Endothelial cell of umbilical vein (primary cell): ENCODE measurements at regions not wholly inside any gene's neighbourhood (a gene's known extent, or its start where the extent isn't known, plus 50 kb on each side); places are given as distances from the start of the nearest gene placed in this dataset.

ENCODE experiments used
- BruUV-seq: library from RNA; stranded (reverse); fragments of 400-500 nt; replicated peaks from 2 replicates; lab custom pipeline; 2021; lab: Mats Ljungman, UMichigan
- CTCF ChIA-PET: fragments of 300-600, 350-600 bp; sonication (Branson Sonifier 250); formaldehyde crosslinking; loops from one replicate; lab custom pipeline; 2021; ENCODE audit warnings: antibody characterized with exemption, inconsistent platforms; lab: Charles Lee
- POLR2A ChIA-PET: fragments of 300-600, 350-600 bp; sonication (Branson Sonifier 250); formaldehyde crosslinking; loops from one replicate; lab custom pipeline; 2021; ENCODE audit warnings: antibody characterized with exemption, inconsistent platforms; lab: Charles Lee
- DNase-seq: peaks from one replicate; pipeline ENCODE4 v3.0.0-alpha.2; 2011; ENCODE audit warnings: low read depth, low spot score
- FAIRE-seq: peaks from 2 replicates; lab custom pipeline; 2011; peaks lifted over from hg19 to GRCh38; lab: Jason Lieb, UNC
- H2AFZ ChIP-seq: 2 replicates; pipeline ENCODE4 v1.6.0; 2012; ENCODE audit warnings: low read depth, low read length, control low read depth, inconsistent platforms
- H3K27ac ChIP-seq: 2 replicates; pipeline ENCODE4 v1.5.1; 2011; ENCODE audit warnings: low read depth, mild to moderate bottlenecking, control low read depth, low read length, moderate library complexity; ENCODE audit not compliant: insufficient read depth
- H3K27me3 ChIP-seq, 2 experiments: 2 replicates each; pipeline versions ENCODE4 v1.6.0 to v1.6.1; 2011; ENCODE audit warnings: low read length in 2 of 2, mixed read lengths in 1 of 2; ENCODE audit not compliant: control insufficient read depth in 2 of 2, insufficient read depth in 2 of 2
- H3K36me3 ChIP-seq, 2 experiments: 2 replicates in 1 of 2; 3 replicates in 1 of 2; pipeline ENCODE4 v1.5.1; 2011; ENCODE audit warnings: low read length in 2 of 2, mild to moderate bottlenecking in 1 of 2, moderate library complexity in 1 of 2; ENCODE audit not compliant: control insufficient read depth in 2 of 2, insufficient read depth in 2 of 2; ENCODE audit errors: extremely low read depth in 1 of 2
- H3K4me1 ChIP-seq: 3 replicates; pipeline ENCODE4 v1.5.1; 2011; ENCODE audit warnings: mild to moderate bottlenecking, low read length; ENCODE audit not compliant: control insufficient read depth, insufficient read depth; ENCODE audit errors: extremely low read depth
- H3K4me2 ChIP-seq: 2 replicates; pipeline ENCODE4 v1.6.1; 2011; ENCODE audit warnings: low read length, control low read depth, mixed read lengths; ENCODE audit not compliant: insufficient read depth
- H3K4me3 ChIP-seq, 3 experiments: fragments of 200-600 bp in 1 of 3; sonication (generic), shearing (Covaris generic) in 1 of 3; replicated peaks in 1 of 3; 2 replicates each; pipeline ENCODE4 v1.5.1; 2011 to 2016; ENCODE audit warnings: control low read depth in 3 of 3, low read length in 3 of 3, mild to moderate bottlenecking in 2 of 3, inconsistent platforms in 1 of 3, low read depth in 1 of 3, moderate library complexity in 1 of 3; ENCODE audit not compliant: insufficient read depth in 1 of 3
- H3K79me2 ChIP-seq: 2 replicates; pipeline ENCODE4 v1.6.0; 2012; ENCODE audit warnings: low read length, inconsistent platforms; ENCODE audit not compliant: control insufficient read depth, insufficient read depth
- H3K9ac ChIP-seq: replicated peaks from 2 replicates; pipeline ENCODE3; 2011; ENCODE audit warnings: low read length, control low read depth; ENCODE audit not compliant: insufficient read depth; ENCODE audit errors: extremely low read depth
- H3K9me1 ChIP-seq: replicated peaks from 3 replicates; pipeline ENCODE4 v1.6.0; 2011; ENCODE audit warnings: mild to moderate bottlenecking, low read length; ENCODE audit not compliant: control insufficient read depth, insufficient read depth; ENCODE audit errors: extremely low read depth
- H3K9me3 ChIP-seq: replicated peaks from 2 replicates; pipeline ENCODE4 v1.5.1; 2012; ENCODE audit warnings: low read length, inconsistent platforms; ENCODE audit not compliant: control insufficient read depth, insufficient read depth
- H4K20me1 ChIP-seq: replicated peaks from 2 replicates; pipeline ENCODE3; 2011; ENCODE audit warnings: mild to moderate bottlenecking, low read length; ENCODE audit not compliant: control insufficient read depth, insufficient read depth; ENCODE audit errors: extremely low read depth
- CTCF ChIP-seq, 2 donors: IDR thresholded peaks; 1 replicate in 1 of 2; 2 replicates in 1 of 2; pipeline ENCODE4 v1.5.1; 2011; ENCODE audit warnings: low read length in 2 of 2, mild to moderate bottlenecking in 2 of 2, moderate library complexity in 2 of 2, control low read depth in 1 of 2, inconsistent platforms in 1 of 2, low read depth in 1 of 2; ENCODE audit not compliant: insufficient read depth in 1 of 2; ENCODE audit errors: extremely low read depth in 1 of 2
- EZH2 ChIP-seq: IDR thresholded peaks from 2 replicates; pipeline ENCODE4 v1.6.1; 2012; ENCODE audit warnings: borderline replicate concordance, low read depth, mild to moderate bottlenecking, moderate library complexity, low read length, inconsistent platforms; ENCODE audit not compliant: severe bottlenecking
- FOS ChIP-seq: IDR thresholded peaks from 2 replicates; pipeline ENCODE4 v1.6.1; 2011; ENCODE audit warnings: mild to moderate bottlenecking, low read length, moderate library complexity, borderline replicate concordance; ENCODE audit not compliant: insufficient read depth
- GATA2 ChIP-seq: IDR thresholded peaks from 2 replicates; pipeline ENCODE4 v1.7.0; 2011; ENCODE audit warnings: low read depth, mild to moderate bottlenecking, moderate library complexity, mixed read lengths, low read length; ENCODE audit not compliant: insufficient read length, insufficient read depth
- JUN ChIP-seq: IDR thresholded peaks from 2 replicates; pipeline ENCODE4 v1.6.1; 2011; ENCODE audit warnings: borderline replicate concordance, low read depth; ENCODE audit not compliant: insufficient read length, insufficient read depth
- MAX ChIP-seq: IDR thresholded peaks from 2 replicates; pipeline ENCODE4 v1.6.1; 2011; ENCODE audit not compliant: insufficient read depth, insufficient read length
- MYC ChIP-seq: IDR thresholded peaks from one replicate; pipeline ENCODE4 v1.6.1; 2011; ENCODE audit warnings: mild to moderate bottlenecking, low read depth, low read length
- POLR2A ChIP-seq: IDR thresholded peaks from 2 replicates; pipeline ENCODE4 v1.6.1; 2012; ENCODE audit warnings: low read depth, mild to moderate bottlenecking, control low read depth, low read length
- POLR2AphosphoS5 ChIP-seq: IDR thresholded peaks from 2 replicates; pipeline ENCODE4 v1.6.1; 2012; ENCODE audit warnings: low read depth, mild to moderate bottlenecking, control low read depth, low read length, moderate library complexity; ENCODE audit not compliant: insufficient read depth
- dilution Hi-C: fragments of 300-500 bp; cut with MboI; formaldehyde crosslinking; loops from one replicate; pipeline ENCODE4 v1.15.0; 2019; ENCODE audit warnings: low sequenced_read_pairs; ENCODE audit not compliant: extremely low pct_ligation_motif_present
- intact Hi-C: fragments of 100-400 bp; cut with micrococcal nuclease; formaldehyde crosslinking; loops from one replicate; pipeline ENCODE4 v1.10.0; 2022

GRCh38 chr18:60021556-60021955, 121.8 kb downstream of the PMAIP1 start:
- Histone ChIP-seq H3K9me3 (no peaks in the 10 kb centered on the region), H3K9me1 (no peaks in the 10 kb centered on the region), H2AFZ (no peak overlapping the region), H3K27ac (no peak overlapping the region), H4K20me1 (no peaks in the 10 kb centered on the region), H3K79me2 (no peaks in the 10 kb centered on the region), H3K4me2 (no peak overlapping the region), H3K4me3 (no peak overlapping the region), H3K27me3 (no peaks in the 10 kb centered on the region), H3K36me3 (no peaks in the 10 kb centered on the region), H3K4me1 (no peaks in the 10 kb centered on the region), H3K9ac (no peak overlapping the region)
- intact Hi-C loops, result no loop called here
- CTCF ChIA-PET, result no interaction called here
- dilution Hi-C loops, result no loop called here
- TF ChIP-seq FOS (no peak), POLR2A (no peak), MYC (no peak)
- POLR2A ChIA-PET, result no interaction called here
- BruUV-seq, result no TSS peak
- DNase-seq (no peak), FAIRE-seq (no peak)

GRCh38 chr18:60020107-60020925, 120.5 kb downstream of the PMAIP1 start:
- no peak for DNase-seq

More at GRCh38 chr18:60020107-60020925, 120.5 kb downstream of the PMAIP1 start:
- ChIA-PET CTCF (interaction anchor here (0.7 to 1.0 kb wide), 4 partner anchors 13 to 536 kb away, joined by 3 to 6 read pairs (median 3); no protein-coding TSS in a partner anchor), POLR2A (interaction anchor here (0.6 kb wide), 1 partner anchor 623 kb away, joined by 4 read pairs; no protein-coding TSS in a partner anchor)
- intact Hi-C loops, result no loop called here
- no peaks in the 10 kb centered on the region for H3K4me1 ChIP-seq
- H4K20me1 ChIP-seq, result no peaks in the 10 kb centered on the region
- H3K27ac ChIP-seq, result no peak overlapping the region
- H2AFZ ChIP-seq, result no peak overlapping the region
- H3K9ac ChIP-seq, result no peak overlapping the region
- no peaks in the 10 kb centered on the region for H3K27me3 ChIP-seq
- H3K9me3 ChIP-seq, result no peaks in the 10 kb centered on the region
- dilution Hi-C loops, result no loop called here
- H3K79me2 ChIP-seq, result no peaks in the 10 kb centered on the region
- no peaks in the 10 kb centered on the region for H3K36me3 ChIP-seq
- H3K4me2 ChIP-seq, result no peak overlapping the region
- H3K9me1 ChIP-seq, result no peaks in the 10 kb centered on the region
- no peak for TF ChIP-seq POLR2AphosphoS5
- no peak for TF ChIP-seq JUN
- TF ChIP-seq FOS, result no peak
- TF ChIP-seq EZH2, result no peak
- no peak for TF ChIP-seq MAX
- TF ChIP-seq GATA2, result no peak
- no peak for TF ChIP-seq CTCF (IDR thresholded peaks at IDR 0.05; ENCODE audit: extremely low read depth in 1 of 2, insufficient read depth in 1 of 2, low read depth in 1 of 2, low read length in 2 of 2)
- TF ChIP-seq MYC, result no peak
- no peak for TF ChIP-seq POLR2A
- H3K4me3 ChIP-seq, result no peak overlapping the region
- no peak for FAIRE-seq
- no TSS peak for BruUV-seq
